ENCODE measurements at regions not wholly inside any gene's neighbourhood (a gene's known extent, or its start where the extent isn't known, plus 50 kb on each side); places are given as distances from the start of the nearest gene placed in this dataset.
"Not testable (repeated sequence)": the region's sequence is repeated elsewhere in the genome, so short reads cannot be mapped to it uniquely, and the experiment has no call there.

GRCh38 chr4:64727391-64727790, 318.1 kb upstream of the TECRL start:
- POLR2A ChIA-PET, CTCF ChIA-PET: not testable (repeated sequence)

GRCh38 chr4:64724689-64725088, 315.4 kb upstream of the TECRL start:
- ChIA-PET POLR2A (no interaction called here), CTCF (no interaction called here)
- no peaks in the 10 kb centered on the region for H3K36me3 ChIP-seq (ENCODE audit: control insufficient read depth in 4 of 4, insufficient read depth in 4 of 4, low read length in 3 of 4)
- no peak overlapping the region for H3K27ac ChIP-seq (ENCODE audit: insufficient read depth in 1 of 2, low read depth in 1 of 2, low read length in 2 of 2, poor library complexity in 1 of 2, severe bottlenecking in 2 of 2)
- H3K9me3 ChIP-seq (ENCODE audit: control extremely low read depth in 1 of 5, control insufficient read depth in 4 of 5, insufficient read depth in 2 of 5, low read depth in 1 of 5, low read length in 4 of 5) = no peaks in the 10 kb centered on the region
- no peaks in the 10 kb centered on the region for H3K4me1 ChIP-seq (ENCODE audit: control extremely low read depth in 1 of 4, control insufficient read depth in 4 of 4, insufficient read depth in 4 of 4, low read length in 3 of 4)
- DNase-seq = no peak
- 94% methylated on average over 9 of the region's 9 CpGs for WGBS (ENCODE audit: insufficient coverage)
- H3K4me3 ChIP-seq (ENCODE audit: control insufficient read depth in 1 of 7, extremely low read depth in 1 of 7, insufficient read depth in 4 of 7, low read depth in 2 of 7, low read length in 6 of 7) = no peak overlapping the region
- H3K27me3 ChIP-seq (replicated peaks in 2 of 5; ENCODE audit: control insufficient read depth in 4 of 5, insufficient read depth in 5 of 5, low read length in 4 of 5) = peaks cover 0 to 2% (median 0%) of the 10 kb centered on the region in 5 experiments

More at GRCh38 chr4:64727391-64727790, 318.1 kb upstream of the TECRL start:
- H3K4me1 ChIP-seq (ENCODE audit: control extremely low read depth in 1 of 4, control insufficient read depth in 4 of 4, insufficient read depth in 4 of 4, low read length in 3 of 4); H3K36me3 ChIP-seq (ENCODE audit: control insufficient read depth in 4 of 4, insufficient read depth in 4 of 4, low read length in 3 of 4); H3K9me3 ChIP-seq (ENCODE audit: control extremely low read depth in 1 of 5, control insufficient read depth in 4 of 5, insufficient read depth in 2 of 5, low read depth in 1 of 5, low read length in 4 of 5); H3K27me3 ChIP-seq (replicated peaks in 2 of 5; ENCODE audit: control insufficient read depth in 4 of 5, insufficient read depth in 5 of 5, low read length in 4 of 5); H3K4me3 ChIP-seq (ENCODE audit: control insufficient read depth in 1 of 7, extremely low read depth in 1 of 7, insufficient read depth in 4 of 7, low read depth in 2 of 7, low read length in 6 of 7); DNase-seq; H3K27ac ChIP-seq (ENCODE audit: insufficient read depth in 1 of 2, low read depth in 1 of 2, low read length in 2 of 2, poor library complexity in 1 of 2, severe bottlenecking in 2 of 2): not testable (repeated sequence)
- 100% methylated on average over 1 of the region's 5 CpGs for WGBS (ENCODE audit: insufficient coverage)

- ChIA-PET POLR2A (no interaction called here), CTCF (no interaction called here)
- Histone ChIP-seq H3K36me3 (ENCODE audit: control insufficient read depth in 4 of 4, insufficient read depth in 4 of 4, low read length in 3 of 4) (no peaks in the 10 kb centered on the region), H3K27ac (ENCODE audit: insufficient read depth in 1 of 2, low read depth in 1 of 2, low read length in 2 of 2, poor library complexity in 1 of 2, severe bottlenecking in 2 of 2) (no peak overlapping the region), H3K27me3 (replicated peaks in 2 of 5; ENCODE audit: control insufficient read depth in 4 of 5, insufficient read depth in 5 of 5, low read length in 4 of 5) (peaks cover 0 to 2% (median 0%) of the 10 kb centered on the region in 5 experiments), H3K4me3 (ENCODE audit: control insufficient read depth in 1 of 7, extremely low read depth in 1 of 7, insufficient read depth in 4 of 7, low read depth in 2 of 7, low read length in 6 of 7) (no peak overlapping the region), H3K9me3 (ENCODE audit: control extremely low read depth in 1 of 5, control insufficient read depth in 4 of 5, insufficient read depth in 2 of 5, low read depth in 1 of 5, low read length in 4 of 5) (no peaks in the 10 kb centered on the region), H3K4me1 (ENCODE audit: control extremely low read depth in 1 of 4, control insufficient read depth in 4 of 4, insufficient read depth in 4 of 4, low read length in 3 of 4) (no peaks in the 10 kb centered on the region)
- WGBS (ENCODE audit: insufficient coverage) = 100% methylated on average over 1 of the region's 3 CpGs
- DNase-seq = no peak
These were observed 311.9 kb upstream of the TECRL start for GRCh38 chr4:64721106-64721505.

GRCh38 chr4:64718091-64718490, 308.8 kb upstream of the TECRL start:
- POLR2A ChIA-PET = no interaction called here
- H3K4me3 ChIP-seq (ENCODE audit: control insufficient read depth in 1 of 7, extremely low read depth in 1 of 7, insufficient read depth in 4 of 7, low read depth in 2 of 7, low read length in 6 of 7) = no peak overlapping the region
- no peaks in the 10 kb centered on the region for H3K36me3 ChIP-seq (ENCODE audit: control insufficient read depth in 4 of 4, insufficient read depth in 4 of 4, low read length in 3 of 4)
- peaks cover 0 to 2% (median 0%) of the 10 kb centered on the region in 5 experiments for H3K27me3 ChIP-seq (replicated peaks in 2 of 5; ENCODE audit: control insufficient read depth in 4 of 5, insufficient read depth in 5 of 5, low read length in 4 of 5)
- no peak for DNase-seq
- no peaks in the 10 kb centered on the region for H3K9me3 ChIP-seq (ENCODE audit: control extremely low read depth in 1 of 5, control insufficient read depth in 4 of 5, insufficient read depth in 2 of 5, low read depth in 1 of 5, low read length in 4 of 5)
- H3K4me1 ChIP-seq (ENCODE audit: control extremely low read depth in 1 of 4, control insufficient read depth in 4 of 4, insufficient read depth in 4 of 4, low read length in 3 of 4) = no peaks in the 10 kb centered on the region
- no peak overlapping the region for H3K27ac ChIP-seq (ENCODE audit: insufficient read depth in 1 of 2, low read depth in 1 of 2, low read length in 2 of 2, poor library complexity in 1 of 2, severe bottlenecking in 2 of 2)
- WGBS (ENCODE audit: insufficient coverage) = no CpG with 5 or more reads among the region's 3 CpGs
- CTCF ChIA-PET = no interaction called here

GRCh38 chr4:64715741-64716140, 306.5 kb upstream of the TECRL start:
- no peak overlapping the region for H3K4me3 ChIP-seq (ENCODE audit: control insufficient read depth in 1 of 7, extremely low read depth in 1 of 7, insufficient read depth in 4 of 7, low read depth in 2 of 7, low read length in 6 of 7)
- H3K4me1 ChIP-seq (ENCODE audit: control extremely low read depth in 1 of 4, control insufficient read depth in 4 of 4, insufficient read depth in 4 of 4, low read length in 3 of 4) = no peaks in the 10 kb centered on the region
- no peak for DNase-seq
- ChIA-PET POLR2A (no interaction called here), CTCF (interaction anchor here (0.6 kb wide), 1 partner anchor 1034 kb away, joined by 3 read pairs; no protein-coding TSS in a partner anchor)
- no peaks in the 10 kb centered on the region for H3K27me3 ChIP-seq (replicated peaks in 2 of 5; ENCODE audit: control insufficient read depth in 4 of 5, insufficient read depth in 5 of 5, low read length in 4 of 5)
- H3K27ac ChIP-seq (ENCODE audit: insufficient read depth in 1 of 2, low read depth in 1 of 2, low read length in 2 of 2, poor library complexity in 1 of 2, severe bottlenecking in 2 of 2) = no peak overlapping the region
- no peaks in the 10 kb centered on the region for H3K36me3 ChIP-seq (ENCODE audit: control insufficient read depth in 4 of 4, insufficient read depth in 4 of 4, low read length in 3 of 4)
- H3K9me3 ChIP-seq (ENCODE audit: control extremely low read depth in 1 of 5, control insufficient read depth in 4 of 5, insufficient read depth in 2 of 5, low read depth in 1 of 5, low read length in 4 of 5) = no peaks in the 10 kb centered on the region

GRCh38 chr4:64713256-64713840, 304.1 kb upstream of the TECRL start:
- no peak overlapping the region for H3K27ac ChIP-seq (ENCODE audit: insufficient read depth in 1 of 2, low read depth in 1 of 2, low read length in 2 of 2, poor library complexity in 1 of 2, severe bottlenecking in 2 of 2)
- ChIA-PET CTCF (no interaction called here), POLR2A (no interaction called here)
- H3K9me3 ChIP-seq (ENCODE audit: control extremely low read depth in 1 of 5, control insufficient read depth in 4 of 5, insufficient read depth in 2 of 5, low read depth in 1 of 5, low read length in 4 of 5) = no peaks in the 10 kb centered on the region
- H3K4me3 ChIP-seq (ENCODE audit: control insufficient read depth in 1 of 7, extremely low read depth in 1 of 7, insufficient read depth in 4 of 7, low read depth in 2 of 7, low read length in 6 of 7) = no peak overlapping the region
- no peaks in the 10 kb centered on the region for H3K27me3 ChIP-seq (replicated peaks in 2 of 5; ENCODE audit: control insufficient read depth in 4 of 5, insufficient read depth in 5 of 5, low read length in 4 of 5)
- no peaks in the 10 kb centered on the region for H3K36me3 ChIP-seq (ENCODE audit: control insufficient read depth in 4 of 4, insufficient read depth in 4 of 4, low read length in 3 of 4)
- H3K4me1 ChIP-seq (ENCODE audit: control extremely low read depth in 1 of 4, control insufficient read depth in 4 of 4, insufficient read depth in 4 of 4, low read length in 3 of 4) = no peaks in the 10 kb centered on the region
- peak; percentile 11 to 44 (median 33) for DNase-seq
- WGBS (ENCODE audit: insufficient coverage) = no CpG with 5 or more reads among the region's 2 CpGs

- no peak for DNase-seq
- H3K4me1 ChIP-seq (ENCODE audit: control extremely low read depth in 1 of 4, control insufficient read depth in 4 of 4, insufficient read depth in 4 of 4, low read length in 3 of 4) = no peaks in the 10 kb centered on the region
- no peak overlapping the region for H3K4me3 ChIP-seq (ENCODE audit: control insufficient read depth in 1 of 7, extremely low read depth in 1 of 7, insufficient read depth in 4 of 7, low read depth in 2 of 7, low read length in 6 of 7)
- 82% methylated on average over 8 of the region's 8 CpGs for WGBS (ENCODE audit: insufficient coverage)
- no peak overlapping the region for H3K27ac ChIP-seq (ENCODE audit: insufficient read depth in 1 of 2, low read depth in 1 of 2, low read length in 2 of 2, poor library complexity in 1 of 2, severe bottlenecking in 2 of 2)
- no peaks in the 10 kb centered on the region for H3K27me3 ChIP-seq (replicated peaks in 2 of 5; ENCODE audit: control insufficient read depth in 4 of 5, insufficient read depth in 5 of 5, low read length in 4 of 5)
- CTCF ChIA-PET = no interaction called here
- no peaks in the 10 kb centered on the region for H3K36me3 ChIP-seq (ENCODE audit: control insufficient read depth in 4 of 4, insufficient read depth in 4 of 4, low read length in 3 of 4)
- no peaks in the 10 kb centered on the region for H3K9me3 ChIP-seq (ENCODE audit: control extremely low read depth in 1 of 5, control insufficient read depth in 4 of 5, insufficient read depth in 2 of 5, low read depth in 1 of 5, low read length in 4 of 5)
- POLR2A ChIA-PET = no interaction called here
These were observed 303.3 kb upstream of the TECRL start for GRCh38 chr4:64712590-64712989.

Data from common myeloid progenitor, CD34-positive (primary cell).